H9 (cell line): ENCODE measurements at regions not wholly inside any gene's neighbourhood (a gene's known extent, or its start where the extent isn't known, plus 50 kb on each side); places are given as distances from the start of the nearest gene placed in this dataset.

Experiments
- DNase-seq: peaks from one replicate; pipeline ENCODE4 v3.0.0-alpha.2; 2017
- H2AFZ ChIP-seq: one replicate; pipeline ENCODE4 v1.6.1; 2013; ENCODE audit warnings: mild to moderate bottlenecking, low read length, control low read depth, moderate library complexity
- H2AK5ac ChIP-seq: 2 replicates; pipeline ENCODE4 v1.6.1; 2013; ENCODE audit warnings: low read length, control low read depth, mixed read lengths; ENCODE audit not compliant: insufficient read length
- H2BK120ac ChIP-seq: one replicate; pipeline ENCODE4 v1.6.1; 2013; ENCODE audit warnings: low read depth, mild to moderate bottlenecking, low read length, control low read depth, inconsistent platforms; ENCODE audit not compliant: poor library complexity, severe bottlenecking
- H2BK12ac ChIP-seq: 2 replicates; pipeline ENCODE4 v1.6.1; 2013; ENCODE audit warnings: low read length, control low read depth, mixed read lengths, low read depth; ENCODE audit not compliant: insufficient read length
- H2BK15ac ChIP-seq: 2 replicates; pipeline ENCODE4 v1.6.1; 2013; ENCODE audit warnings: low read depth, low read length, control low read depth
- H2BK20ac ChIP-seq: one replicate; pipeline ENCODE4 v1.6.1; 2013; ENCODE audit warnings: low read depth, mild to moderate bottlenecking, low read length, control low read depth, inconsistent platforms; ENCODE audit not compliant: poor library complexity, severe bottlenecking
- H2BK5ac ChIP-seq: 2 replicates; pipeline ENCODE4 v1.6.1; 2013; ENCODE audit warnings: low read length, control low read depth, mixed read lengths; ENCODE audit not compliant: insufficient read length
- H3K14ac ChIP-seq: 2 replicates; pipeline ENCODE4 v1.6.1; 2013; ENCODE audit warnings: low read length, control low read depth; ENCODE audit not compliant: insufficient read depth
- H3K18ac ChIP-seq: 2 replicates; pipeline ENCODE4 v1.6.1; 2013; ENCODE audit warnings: low read depth, mild to moderate bottlenecking, mixed read lengths, low read length, control low read depth; ENCODE audit not compliant: insufficient read length
- H3K23ac ChIP-seq: 2 replicates; pipeline ENCODE4 v1.6.1; 2013; ENCODE audit warnings: low read length, control low read depth, mixed read lengths, low read depth; ENCODE audit not compliant: insufficient read length
- H3K23me2 ChIP-seq: 2 replicates; pipeline ENCODE4 v1.6.1; 2013; ENCODE audit warnings: low read depth, mild to moderate bottlenecking, mixed read lengths, low read length, control low read depth; ENCODE audit not compliant: insufficient read length, poor library complexity, severe bottlenecking
- H3K27ac ChIP-seq: 2 replicates; pipeline ENCODE4 v1.5.1; 2013; ENCODE audit warnings: low read length, control low read depth, mixed read lengths, low read depth; ENCODE audit not compliant: insufficient read length
- H3K27me3 ChIP-seq: 2 replicates; pipeline ENCODE4 v1.6.1; 2013; ENCODE audit warnings: low read length, control low read depth, inconsistent platforms; ENCODE audit not compliant: insufficient read depth
- H3K4ac ChIP-seq: 2 replicates; pipeline ENCODE4 v1.6.1; 2013; ENCODE audit warnings: low read depth, mild to moderate bottlenecking, control low read depth, inconsistent platforms, low read length, moderate library complexity
- H3K4me1 ChIP-seq: 2 replicates; pipeline ENCODE4 v1.6.1; 2013; ENCODE audit warnings: low read length, control low read depth, inconsistent platforms; ENCODE audit not compliant: insufficient read depth
- H3K4me2 ChIP-seq: 2 replicates; pipeline ENCODE4 v1.6.1; 2013; ENCODE audit warnings: low read length, control low read depth, mixed read lengths; ENCODE audit not compliant: insufficient read length, insufficient read depth
- H3K56ac ChIP-seq: 2 replicates; pipeline ENCODE4 v1.6.1; 2013; ENCODE audit warnings: low read depth, mild to moderate bottlenecking, mixed read lengths, low read length, control low read depth; ENCODE audit not compliant: insufficient read length
- H3K79me1 ChIP-seq: 2 replicates; pipeline ENCODE4 v1.6.1; 2013; ENCODE audit warnings: low read depth, mild to moderate bottlenecking, moderate library complexity, low read length, control low read depth, inconsistent platforms; ENCODE audit not compliant: insufficient read depth, poor library complexity, severe bottlenecking
- H3K79me2 ChIP-seq: 2 replicates; pipeline ENCODE4 v1.6.1; 2013; ENCODE audit warnings: low read length, control low read depth, inconsistent platforms; ENCODE audit not compliant: insufficient read depth
- H3K9ac ChIP-seq: 2 replicates; pipeline ENCODE4 v1.6.1; 2013; ENCODE audit warnings: low read length, control low read depth, mixed read lengths; ENCODE audit not compliant: insufficient read length; ENCODE audit errors: extremely low read depth
- H3K9me3 ChIP-seq: one replicate; pipeline ENCODE4 v1.6.1; 2013; ENCODE audit warnings: low read depth, low read length, inconsistent platforms; ENCODE audit not compliant: control insufficient read depth
- H3T11ph ChIP-seq: one replicate; pipeline ENCODE4 v1.6.1; 2013; ENCODE audit warnings: mild to moderate bottlenecking, low read length, control low read depth, inconsistent platforms
- H4K20me1 ChIP-seq: one replicate; pipeline ENCODE4 v1.6.1; 2013; ENCODE audit not compliant: control insufficient read depth, insufficient read length, insufficient read depth
- H4K5ac ChIP-seq: 2 replicates; pipeline ENCODE4 v1.6.1; 2013; ENCODE audit warnings: low read depth, mild to moderate bottlenecking, mixed read lengths, low read length, control low read depth; ENCODE audit not compliant: insufficient read length
- H4K8ac ChIP-seq: replicated peaks from 2 replicates; pipeline ENCODE4 v1.6.1; 2013; ENCODE audit warnings: low read length, control low read depth, mixed read lengths, low read depth; ENCODE audit not compliant: insufficient read length
- H4K91ac ChIP-seq: 2 replicates; pipeline ENCODE4 v1.6.1; 2013; ENCODE audit warnings: low read depth, mild to moderate bottlenecking, moderate library complexity, mixed read lengths, low read length, control low read depth; ENCODE audit not compliant: insufficient read length
- H3K27ac Mint-ChIP-seq, 3 experiments: 2 replicates in 2 of 3; 3 replicates in 1 of 3; pipeline ENCODE4 v1.8.0; 2020 to 2021; ENCODE audit warnings: mixed read lengths in 3 of 3, mild to moderate bottlenecking in 1 of 3, moderate library complexity in 1 of 3
- H3K27me3 Mint-ChIP-seq: 2 replicates; pipeline ENCODE4 v1.8.0; 2021; ENCODE audit warnings: low read depth, mild to moderate bottlenecking, moderate library complexity, mixed read lengths
- H3K36me3 Mint-ChIP-seq, 3 experiments: 2 replicates in 2 of 3; 3 replicates in 1 of 3; pipeline ENCODE4 v1.8.0; 2020 to 2021; ENCODE audit warnings: low read depth in 3 of 3, mixed read lengths in 3 of 3; ENCODE audit not compliant: insufficient read depth in 1 of 3
- H3K4me1 Mint-ChIP-seq, 2 experiments: 2 replicates each; pipeline ENCODE4 v1.8.0; 2020; ENCODE audit warnings: mixed read lengths in 2 of 2
- H3K4me3 Mint-ChIP-seq, 2 experiments: 2 replicates in 1 of 2; 3 replicates in 1 of 2; pipeline ENCODE4 v1.8.0; 2020 to 2021; ENCODE audit warnings: mild to moderate bottlenecking in 2 of 2, mixed read lengths in 2 of 2, moderate library complexity in 1 of 2
- H3K9me3 Mint-ChIP-seq, 2 experiments: 2 replicates in 1 of 2; 3 replicates in 1 of 2; pipeline ENCODE4 v1.8.0; 2020; ENCODE audit warnings: mild to moderate bottlenecking in 2 of 2, mixed read lengths in 2 of 2, moderate library complexity in 1 of 2
- WGBS: extraction: QIAGEN DNeasy Blood & Tissue Kit; methylation state at CpG from one replicate; pipeline ENCODE4 v1.1.7; 2013; ENCODE audit warnings: missing lambda C conversion rate, low lambda C conversion rate, mixed read lengths; ENCODE audit not compliant: insufficient read length; ENCODE audit errors: extremely low coverage; 5-methylcytosine and 5-hydroxymethylcytosine counted together
- TF ChIP-seq, protein P1 (sequence below): fragments of 200-600 bp; sonication (generic); conservative IDR thresholded peaks from 3 replicates; pipeline ENCODE4 v1.8.0; 2021; ENCODE audit warnings: antibody characterized with exemption, mild to moderate bottlenecking

DNA sequence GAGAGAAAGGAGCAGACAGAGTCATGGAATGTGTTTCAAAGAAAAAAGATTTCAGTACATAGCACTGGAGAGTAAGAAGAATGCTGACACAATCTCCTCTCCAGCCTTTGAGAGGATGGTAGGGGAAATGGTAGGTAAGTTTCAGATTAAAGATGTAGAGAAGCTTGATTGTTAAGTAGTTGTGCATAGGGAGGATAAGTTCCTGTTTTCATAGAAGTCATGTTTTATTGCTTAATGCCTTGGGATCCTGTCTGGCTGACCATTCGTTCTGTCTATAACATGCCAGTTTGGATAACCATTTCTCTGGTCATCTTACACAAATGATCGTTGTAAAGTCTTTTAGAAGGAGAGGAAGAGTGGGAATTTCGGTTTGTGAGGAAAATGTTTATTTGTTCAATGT, 95.7 kb upstream of the IGSF10 start:
- H3K4me2 ChIP-seq, result no peak overlapping the region
- no peak overlapping the region for H2AK5ac ChIP-seq
- no peak overlapping the region for H3T11ph ChIP-seq
- H3K4me1 Mint-ChIP-seq, result peaks cover 14% of the 10 kb centered on the region in 2 experiments
- DNase-seq, result no peak
- H4K20me1 ChIP-seq, result no peaks in the 10 kb centered on the region
- 100% methylated on average over 2 of the region's 3 CpGs for WGBS
- no peaks in the 10 kb centered on the region for H3K23me2 ChIP-seq
- H2BK12ac ChIP-seq, result no peak overlapping the region
- H3K27me3 Mint-ChIP-seq, result no peaks in the 10 kb centered on the region
- H2BK20ac ChIP-seq, result no peak overlapping the region
- H2BK15ac ChIP-seq, result no peak overlapping the region
- no peaks in the 10 kb centered on the region for H3K27me3 ChIP-seq
- peaks cover 0 to 2% (median 0%) of the 10 kb centered on the region in 3 experiments; a peak in 1 of 7 replicates for H3K36me3 Mint-ChIP-seq
- no peaks in the 10 kb centered on the region for H3K9me3 Mint-ChIP-seq
- no peak overlapping the region for H3K27ac Mint-ChIP-seq
- TF ChIP-seq, protein P1, sequence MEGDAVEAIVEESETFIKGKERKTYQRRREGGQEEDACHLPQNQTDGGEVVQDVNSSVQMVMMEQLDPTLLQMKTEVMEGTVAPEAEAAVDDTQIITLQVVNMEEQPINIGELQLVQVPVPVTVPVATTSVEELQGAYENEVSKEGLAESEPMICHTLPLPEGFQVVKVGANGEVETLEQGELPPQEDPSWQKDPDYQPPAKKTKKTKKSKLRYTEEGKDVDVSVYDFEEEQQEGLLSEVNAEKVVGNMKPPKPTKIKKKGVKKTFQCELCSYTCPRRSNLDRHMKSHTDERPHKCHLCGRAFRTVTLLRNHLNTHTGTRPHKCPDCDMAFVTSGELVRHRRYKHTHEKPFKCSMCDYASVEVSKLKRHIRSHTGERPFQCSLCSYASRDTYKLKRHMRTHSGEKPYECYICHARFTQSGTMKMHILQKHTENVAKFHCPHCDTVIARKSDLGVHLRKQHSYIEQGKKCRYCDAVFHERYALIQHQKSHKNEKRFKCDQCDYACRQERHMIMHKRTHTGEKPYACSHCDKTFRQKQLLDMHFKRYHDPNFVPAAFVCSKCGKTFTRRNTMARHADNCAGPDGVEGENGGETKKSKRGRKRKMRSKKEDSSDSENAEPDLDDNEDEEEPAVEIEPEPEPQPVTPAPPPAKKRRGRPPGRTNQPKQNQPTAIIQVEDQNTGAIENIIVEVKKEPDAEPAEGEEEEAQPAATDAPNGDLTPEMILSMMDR, result no peak
- H3K4me3 Mint-ChIP-seq, result no peak overlapping the region
- H3K9me3 ChIP-seq, result no peaks in the 10 kb centered on the region
- H3K9ac ChIP-seq, result no peak overlapping the region
- no peaks in the 10 kb centered on the region for H3K79me2 ChIP-seq
- H3K56ac ChIP-seq, result no peak overlapping the region
- no peak overlapping the region for H4K91ac ChIP-seq
- no peak overlapping the region for H4K5ac ChIP-seq
- no peak overlapping the region for H3K18ac ChIP-seq
- H3K27ac ChIP-seq, result no peak overlapping the region
- H3K79me1 ChIP-seq, result no peaks in the 10 kb centered on the region
- H2BK120ac ChIP-seq, result no peak overlapping the region
- H2AFZ ChIP-seq, result no peak overlapping the region
- H4K8ac ChIP-seq, result no peak overlapping the region
- no peak overlapping the region for H3K14ac ChIP-seq
- no peaks in the 10 kb centered on the region; the same call in 1 of the 2 replicates for H3K4me1 ChIP-seq
- H3K23ac ChIP-seq, result no peak overlapping the region
- H2BK5ac ChIP-seq, result no peak overlapping the region
- H3K4ac ChIP-seq, result no peak overlapping the region
